Activated T-cell treated with anti-CD3 and anti-CD28 coated beads, Interleukin-2, amount 50 U/mL, for 4 hours (primary cell): ENCODE measurements at regions not wholly inside any gene's neighbourhood (a gene's known extent, or its start where the extent isn't known, plus 50 kb on each side); places are given as distances from the start of the nearest gene placed in this dataset.

Experiments used
- ATAC-seq, 2 donors: fragments of 200-7000 bp; cut with Tn5 transposase; one replicate each; pipeline ENCODE4 v1.10.0; 2021
- DNase-seq: peaks from one replicate; pipeline ENCODE4 v3.0.0-alpha.2; 2020
- H3K27me3 Mint-ChIP-seq: one replicate; pipeline ENCODE4 v1.8.0; 2021; ENCODE audit warnings: low read depth, mixed read lengths
- H3K36me3 Mint-ChIP-seq: one replicate; pipeline ENCODE4 v1.8.0; 2022; ENCODE audit warnings: mixed read lengths; ENCODE audit not compliant: insufficient read depth
- H3K4me1 Mint-ChIP-seq: one replicate; pipeline ENCODE4 v1.8.0; 2021; ENCODE audit warnings: low read depth, mixed read lengths
- H3K4me3 Mint-ChIP-seq: one replicate; pipeline ENCODE4 v1.8.0; 2021; ENCODE audit warnings: mild to moderate bottlenecking, moderate library complexity, mixed read lengths
- H3K9me3 Mint-ChIP-seq: one replicate; pipeline ENCODE4 v1.8.0; 2021; ENCODE audit warnings: mixed read lengths

- DNase-seq (no peak), ATAC-seq (no peak)
- H3K9me3 Mint-ChIP-seq, result no peaks in the 10 kb centered on the region
- H3K4me3 Mint-ChIP-seq, result no peak overlapping the region
- H3K4me1 Mint-ChIP-seq, result peaks cover 3% of the 10 kb centered on the region
- H3K36me3 Mint-ChIP-seq, result no peaks in the 10 kb centered on the region
- peaks cover 2% of the 10 kb centered on the region for H3K27me3 Mint-ChIP-seq
These were observed 168.0 kb upstream of the HMGA2 start for GRCh38 chr12:65656156-65656882.

GRCh38 chr12:65656891-65657351, 167.4 kb upstream of the HMGA2 start:
- Mint-ChIP-seq H3K27me3 (peaks cover 2% of the 10 kb centered on the region), H3K4me3 (no peak overlapping the region), H3K4me1 (peaks cover 3% of the 10 kb centered on the region), H3K9me3 (no peaks in the 10 kb centered on the region), H3K36me3 (no peaks in the 10 kb centered on the region)
- ATAC-seq (peak; percentile 92 to 97), DNase-seq (no peak)

- Mint-ChIP-seq H3K4me1 (peaks cover 3% of the 10 kb centered on the region), H3K4me3 (no peak overlapping the region), H3K27me3 (peaks cover 2% of the 10 kb centered on the region), H3K36me3 (no peaks in the 10 kb centered on the region), H3K9me3 (no peaks in the 10 kb centered on the region)
- DNase-seq (no peak), ATAC-seq (no peak)
These were observed 166.6 kb upstream of the HMGA2 start for GRCh38 chr12:65657635-65658034.

GRCh38 chr12:65658360-65658759, 165.9 kb upstream of the HMGA2 start:
- H3K4me3 Mint-ChIP-seq, result no peak overlapping the region

GRCh38 chr12:65659681-65660080, 164.6 kb upstream of the HMGA2 start:
- Mint-ChIP-seq H3K27me3 (peaks cover 2% of the 10 kb centered on the region), H3K36me3 (no peaks in the 10 kb centered on the region), H3K4me3 (no peak overlapping the region), H3K4me1 (peaks cover 3% of the 10 kb centered on the region), H3K9me3 (no peaks in the 10 kb centered on the region)
- DNase-seq, result no peak
- ATAC-seq, result no peak

More at GRCh38 chr12:65658360-65658759, 165.9 kb upstream of the HMGA2 start:
- Mint-ChIP-seq H3K4me1 (peaks cover 3% of the 10 kb centered on the region), H3K9me3 (no peaks in the 10 kb centered on the region), H3K27me3 (peaks cover 2% of the 10 kb centered on the region), H3K36me3 (no peaks in the 10 kb centered on the region)
- no peak for DNase-seq
- ATAC-seq, result no peak

- H3K9me3 Mint-ChIP-seq, result no peaks in the 10 kb centered on the region
- no peak for ATAC-seq
These were observed 164.2 kb upstream of the HMGA2 start for GRCh38 chr12:65660096-65660495.

GRCh38 chr12:65660836-65661235, 163.4 kb upstream of the HMGA2 start:
- Mint-ChIP-seq H3K36me3 (no peaks in the 10 kb centered on the region), H3K4me1 (peaks cover 3% of the 10 kb centered on the region), H3K9me3 (no peaks in the 10 kb centered on the region)

More at GRCh38 chr12:65660096-65660495, 164.2 kb upstream of the HMGA2 start:
- no peak overlapping the region for H3K4me3 Mint-ChIP-seq
- no peak for DNase-seq
- H3K27me3 Mint-ChIP-seq, result peaks cover 2% of the 10 kb centered on the region
- H3K4me1 Mint-ChIP-seq, result peaks cover 3% of the 10 kb centered on the region
- H3K36me3 Mint-ChIP-seq, result no peaks in the 10 kb centered on the region

GRCh38 chr12:65662590-65662989, 161.7 kb upstream of the HMGA2 start:
- ATAC-seq (no peak), DNase-seq (no peak)
- peaks cover 2% of the 10 kb centered on the region for H3K4me1 Mint-ChIP-seq
- H3K36me3 Mint-ChIP-seq, result no peaks in the 10 kb centered on the region
- H3K4me3 Mint-ChIP-seq, result no peak overlapping the region
- no peaks in the 10 kb centered on the region for H3K9me3 Mint-ChIP-seq
- H3K27me3 Mint-ChIP-seq, result peaks cover 4% of the 10 kb centered on the region

More at GRCh38 chr12:65660836-65661235, 163.4 kb upstream of the HMGA2 start:
- no peak for DNase-seq
- H3K27me3 Mint-ChIP-seq, result peaks cover 2% of the 10 kb centered on the region
- no peak for ATAC-seq
- H3K4me3 Mint-ChIP-seq, result no peak overlapping the region

GRCh38 chr12:65663097-65663496, 161.2 kb upstream of the HMGA2 start:
- Mint-ChIP-seq H3K9me3 (no peaks in the 10 kb centered on the region), H3K36me3 (no peaks in the 10 kb centered on the region), H3K27me3 (peaks cover 4% of the 10 kb centered on the region), H3K4me3 (no peak overlapping the region), H3K4me1 (peaks cover 2% of the 10 kb centered on the region)
- DNase-seq, result no peak
- no peak for ATAC-seq

GRCh38 chr12:65663648-65664047, 160.6 kb upstream of the HMGA2 start:
- no peak for DNase-seq
- Mint-ChIP-seq H3K4me3 (no peak overlapping the region), H3K9me3 (no peaks in the 10 kb centered on the region), H3K36me3 (no peaks in the 10 kb centered on the region), H3K27me3 (peaks cover 4% of the 10 kb centered on the region), H3K4me1 (peaks cover 2% of the 10 kb centered on the region)
- no peak for ATAC-seq

GRCh38 chr12:65664715-65665250, 159.5 kb upstream of the HMGA2 start:
- DNase-seq (no peak), ATAC-seq (peak; percentile 45 to 50)
- H3K4me1 Mint-ChIP-seq, result peaks cover 2% of the 10 kb centered on the region
- peaks cover 4% of the 10 kb centered on the region for H3K27me3 Mint-ChIP-seq
- no peaks in the 10 kb centered on the region for H3K36me3 Mint-ChIP-seq
- H3K4me3 Mint-ChIP-seq, result no peak overlapping the region
- H3K9me3 Mint-ChIP-seq, result no peaks in the 10 kb centered on the region

GRCh38 chr12:65665817-65666216, 158.5 kb upstream of the HMGA2 start:
- DNase-seq (no peak), ATAC-seq (no peak)
- H3K4me3 Mint-ChIP-seq, result no peak overlapping the region
- H3K4me1 Mint-ChIP-seq, result peaks cover 2% of the 10 kb centered on the region
- H3K9me3 Mint-ChIP-seq, result no peaks in the 10 kb centered on the region
- no peaks in the 10 kb centered on the region for H3K36me3 Mint-ChIP-seq
- peaks cover 4% of the 10 kb centered on the region for H3K27me3 Mint-ChIP-seq

- ATAC-seq, result peak; percentile 75 to 76
- Mint-ChIP-seq H3K4me1 (peaks cover 2% of the 10 kb centered on the region), H3K27me3 (peaks cover 4% of the 10 kb centered on the region), H3K9me3 (no peaks in the 10 kb centered on the region), H3K36me3 (no peaks in the 10 kb centered on the region), H3K4me3 (no peak overlapping the region)
- DNase-seq, result no peak
These were observed 157.4 kb upstream of the HMGA2 start for GRCh38 chr12:65666876-65667275.

GRCh38 chr12:65667932-65668331, 156.4 kb upstream of the HMGA2 start:
- peaks cover 2% of the 10 kb centered on the region for H3K4me1 Mint-ChIP-seq
- ATAC-seq, result no peak
- no peaks in the 10 kb centered on the region for H3K36me3 Mint-ChIP-seq
- H3K27me3 Mint-ChIP-seq, result peaks cover 6% of the 10 kb centered on the region
- H3K9me3 Mint-ChIP-seq, result no peaks in the 10 kb centered on the region
- H3K4me3 Mint-ChIP-seq, result no peak overlapping the region
- DNase-seq, result no peak
